ENCODE measurements at regions not wholly inside any gene's neighbourhood (a gene's known extent, or its start where the extent isn't known, plus 50 kb on each side); places are given as distances from the start of the nearest gene placed in this dataset.

DNA sequence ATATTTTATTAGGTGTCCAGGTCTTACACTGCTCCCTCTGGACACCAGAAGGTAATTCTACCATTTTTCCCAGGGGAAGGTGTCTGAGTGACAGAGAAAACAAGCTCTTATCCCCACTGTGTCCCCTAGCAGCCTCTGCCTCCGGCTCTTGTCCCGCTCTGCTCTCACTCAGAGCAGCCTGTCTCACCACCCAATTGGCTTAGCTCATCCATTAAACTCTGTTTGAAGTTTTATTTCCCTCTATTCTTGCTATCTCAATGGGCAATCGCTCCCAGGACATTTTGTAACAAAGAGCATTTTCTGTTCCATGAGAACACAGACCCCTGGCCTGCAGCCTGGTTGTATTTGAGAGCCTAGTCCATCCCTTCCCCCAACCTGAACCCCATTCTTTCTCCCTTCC, 90.6 kb upstream of the LDAH start:
- DNase-seq = no peak

DNA sequence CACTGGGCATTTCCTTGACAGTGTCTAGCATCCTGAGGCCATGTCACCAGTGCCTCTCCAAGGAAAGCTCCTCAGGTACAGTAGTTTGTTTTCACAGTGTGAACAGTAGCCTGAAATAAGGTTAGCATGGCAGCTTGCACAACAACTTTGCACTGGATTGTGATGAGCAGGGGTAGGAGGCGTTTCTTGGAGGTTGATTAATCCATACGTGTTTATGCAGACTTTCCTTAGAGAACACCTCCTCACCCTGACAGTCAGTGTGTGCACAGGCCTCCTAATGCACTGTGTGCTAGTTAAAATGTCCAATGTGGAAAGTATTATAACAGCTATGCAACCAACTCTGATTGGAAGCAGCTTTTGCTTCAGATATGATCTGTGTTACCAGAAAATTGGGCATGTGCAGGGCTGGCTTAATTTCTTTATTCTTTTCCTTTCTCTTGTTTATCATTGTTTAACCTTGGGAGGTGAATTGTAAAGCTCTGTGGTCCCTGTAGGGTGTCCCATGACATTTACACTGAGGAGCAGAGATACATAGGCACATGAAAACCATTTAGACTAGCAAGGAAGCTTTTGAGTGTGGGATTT, 77.2 kb upstream of the LDAH start:
- DNase-seq = no peak

DNA sequence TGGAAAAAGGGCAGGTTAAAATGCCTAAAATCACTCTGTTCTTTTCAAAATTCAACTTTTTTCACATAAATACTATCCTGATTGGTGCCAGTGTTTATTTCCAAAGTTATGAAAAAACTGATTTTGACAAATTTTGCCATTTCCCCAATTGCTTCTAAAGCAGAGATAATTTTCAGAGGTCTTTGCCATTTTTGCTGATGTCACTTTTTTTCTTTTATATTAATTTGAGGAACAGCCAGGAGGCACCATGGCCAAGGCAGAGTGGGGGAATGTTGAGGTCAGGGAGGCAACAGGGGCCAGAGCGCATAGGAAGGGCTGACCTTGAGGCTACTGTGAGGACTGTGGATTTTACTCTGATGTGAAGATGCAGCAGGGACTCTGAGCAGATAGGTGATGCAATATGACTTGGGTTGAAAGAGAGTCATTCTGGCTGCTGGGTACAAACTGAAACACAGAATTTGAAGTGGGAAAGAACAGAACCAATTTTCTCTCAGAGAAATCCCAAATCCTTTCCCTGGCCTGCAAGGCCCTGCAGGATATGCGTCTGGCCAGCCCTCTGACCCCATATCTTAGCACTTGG, 75.1 kb upstream of the LDAH start:
- DNase-seq = no peak

DNA sequence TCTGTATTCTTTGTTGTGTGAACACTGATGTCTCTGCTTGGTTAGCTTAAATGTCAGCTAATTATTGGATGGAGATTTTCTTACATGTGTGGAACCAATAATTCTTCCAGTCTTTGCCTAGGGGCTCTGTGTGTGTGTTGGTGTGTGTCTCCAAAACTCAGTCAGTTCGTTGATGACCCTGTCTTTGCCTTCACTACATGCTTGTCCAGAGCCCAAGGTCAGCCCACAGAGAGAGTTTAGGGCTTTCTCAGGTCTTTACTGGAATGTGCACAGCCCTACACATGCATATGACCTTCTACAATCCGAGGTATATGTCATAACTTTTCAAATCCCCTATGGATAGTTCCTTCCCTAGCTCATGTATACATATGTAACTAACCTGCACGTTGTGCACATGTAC, 74.1 kb upstream of the LDAH start:
- DNase-seq = no peak

DNA sequence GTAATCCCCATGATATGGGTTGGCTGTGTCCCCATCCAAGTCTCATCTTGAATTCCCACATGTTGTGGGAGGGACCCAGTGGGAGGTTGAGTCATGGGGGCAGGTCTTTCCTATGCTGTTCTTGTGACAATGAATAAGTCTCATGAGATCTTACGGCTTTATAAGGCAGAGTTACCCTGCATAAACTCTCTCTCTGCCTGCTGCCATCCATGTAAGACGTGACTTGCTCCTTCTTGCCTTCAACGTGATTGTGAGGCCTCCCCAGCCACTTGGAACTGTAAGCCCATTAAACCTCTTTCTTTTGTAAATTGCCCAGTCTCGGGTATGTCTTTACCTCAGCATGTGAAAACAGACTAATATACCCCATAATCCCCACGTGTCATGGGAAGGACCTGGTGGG, 61.9 kb upstream of the LDAH start:
- DNase-seq = peak; percentile 3

DNA sequence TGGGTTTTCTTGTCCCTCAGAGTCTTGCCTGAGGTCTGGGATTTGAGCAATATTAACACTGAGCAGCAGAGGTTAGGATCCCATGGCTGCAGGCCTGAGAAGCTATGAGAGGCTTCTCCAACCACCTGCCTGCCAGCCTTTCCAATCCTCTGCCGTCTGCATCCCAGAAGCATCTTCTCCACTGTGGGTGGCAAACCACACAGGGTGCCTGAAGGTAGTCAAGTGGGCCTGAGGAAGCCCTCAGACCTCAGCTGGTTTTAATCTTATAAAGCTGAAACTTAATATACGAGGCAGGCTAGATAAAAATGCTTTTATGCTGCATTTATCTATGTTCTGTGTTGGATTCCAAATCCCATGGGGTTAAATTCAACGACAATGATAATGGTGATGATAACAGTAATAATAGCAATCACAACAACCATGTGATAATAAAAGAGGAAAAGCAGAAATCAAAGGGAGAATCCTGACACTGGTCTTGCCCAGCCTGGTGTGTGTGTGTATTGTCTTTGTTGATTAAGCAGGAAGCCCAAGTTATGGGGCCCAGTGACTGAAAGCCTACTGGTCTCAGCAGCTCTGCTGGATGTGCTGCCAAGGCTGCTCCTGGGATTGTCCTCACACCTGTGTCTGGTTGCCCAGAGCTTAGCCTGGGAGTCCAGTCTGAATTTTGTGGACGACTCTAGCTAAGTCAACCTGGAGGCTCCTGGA, 59.7 kb upstream of the LDAH start:
- DNase-seq = no peak

DNA sequence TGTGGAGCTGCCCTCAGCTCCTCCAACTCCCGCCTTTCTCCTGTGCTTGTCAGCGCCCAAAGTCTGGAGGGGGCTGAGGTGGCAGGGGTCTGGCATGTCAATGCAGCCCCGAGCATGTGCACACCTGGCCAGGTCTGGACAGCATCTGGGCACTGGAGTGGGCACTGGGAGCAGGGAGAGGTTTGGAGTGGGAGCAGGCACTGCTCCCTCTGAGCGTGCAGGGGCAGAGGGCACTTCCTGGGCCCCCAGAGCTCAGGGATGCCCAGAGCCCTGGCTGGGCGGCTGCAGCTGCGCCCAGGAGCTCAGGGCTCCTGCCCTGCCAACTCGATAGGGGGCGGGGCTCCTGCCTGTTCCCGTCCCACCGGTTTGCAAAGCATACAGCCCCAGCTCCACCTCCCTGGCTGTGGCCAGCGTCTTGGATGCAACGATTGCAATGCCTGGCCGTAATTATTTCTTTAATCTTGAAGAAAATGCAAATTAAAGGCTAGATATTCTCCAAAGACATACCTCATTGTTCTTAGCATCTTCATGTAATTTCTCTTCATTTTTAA, 57.4 kb upstream of the LDAH start:
- DNase-seq = no peak

DNA sequence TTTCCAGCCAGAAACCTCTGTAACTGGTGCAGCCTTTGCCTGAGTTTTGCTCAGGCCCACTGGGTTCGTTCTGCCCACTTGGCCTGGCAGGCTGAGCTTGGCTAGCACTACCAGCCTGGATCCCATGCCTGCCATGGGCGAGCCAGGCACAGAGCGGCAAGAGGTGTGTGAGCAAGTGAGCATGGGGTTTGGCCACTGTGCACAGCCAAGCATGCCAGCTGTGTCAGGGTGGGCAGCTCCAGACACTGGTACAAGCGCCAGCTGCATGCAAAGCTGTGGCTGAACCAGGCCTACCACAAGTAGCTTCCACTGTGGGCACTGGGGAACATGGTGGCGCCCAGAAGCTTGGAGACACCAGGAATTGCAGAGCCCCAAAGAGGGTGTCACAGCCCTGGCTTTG, 56.3 kb upstream of the LDAH start:
- no peak for DNase-seq

DNA sequence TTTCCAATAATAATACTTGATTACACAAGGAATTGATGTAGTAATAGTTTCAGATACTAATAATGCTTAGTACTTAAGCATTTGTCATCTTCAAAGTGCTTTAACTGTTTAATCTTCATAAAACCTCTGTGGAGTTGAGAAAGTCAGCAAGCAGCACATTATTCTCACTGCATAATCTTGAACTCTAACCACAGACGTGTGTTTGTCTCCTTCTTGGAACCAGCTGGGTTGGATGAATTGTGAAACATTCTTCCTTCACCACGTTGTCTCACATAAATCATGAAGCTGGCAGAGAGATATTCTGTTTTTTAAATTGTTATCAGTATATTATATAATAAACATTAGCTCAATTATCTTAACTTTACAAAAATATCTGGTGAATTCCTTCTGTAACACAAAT, 55.1 kb upstream of the LDAH start:
- no peak for DNase-seq

Measured in NCI-H2171 (cell line).